ENCODE measurements at regions not wholly inside any gene's neighbourhood (a gene's known extent, or its start where the extent isn't known, plus 50 kb on each side); places are given as distances from the start of the nearest gene placed in this dataset.

- no peak for TF ChIP-seq ZFX (IDR thresholded peaks at IDR 0.05)
- TF ChIP-seq, protein P1, sequence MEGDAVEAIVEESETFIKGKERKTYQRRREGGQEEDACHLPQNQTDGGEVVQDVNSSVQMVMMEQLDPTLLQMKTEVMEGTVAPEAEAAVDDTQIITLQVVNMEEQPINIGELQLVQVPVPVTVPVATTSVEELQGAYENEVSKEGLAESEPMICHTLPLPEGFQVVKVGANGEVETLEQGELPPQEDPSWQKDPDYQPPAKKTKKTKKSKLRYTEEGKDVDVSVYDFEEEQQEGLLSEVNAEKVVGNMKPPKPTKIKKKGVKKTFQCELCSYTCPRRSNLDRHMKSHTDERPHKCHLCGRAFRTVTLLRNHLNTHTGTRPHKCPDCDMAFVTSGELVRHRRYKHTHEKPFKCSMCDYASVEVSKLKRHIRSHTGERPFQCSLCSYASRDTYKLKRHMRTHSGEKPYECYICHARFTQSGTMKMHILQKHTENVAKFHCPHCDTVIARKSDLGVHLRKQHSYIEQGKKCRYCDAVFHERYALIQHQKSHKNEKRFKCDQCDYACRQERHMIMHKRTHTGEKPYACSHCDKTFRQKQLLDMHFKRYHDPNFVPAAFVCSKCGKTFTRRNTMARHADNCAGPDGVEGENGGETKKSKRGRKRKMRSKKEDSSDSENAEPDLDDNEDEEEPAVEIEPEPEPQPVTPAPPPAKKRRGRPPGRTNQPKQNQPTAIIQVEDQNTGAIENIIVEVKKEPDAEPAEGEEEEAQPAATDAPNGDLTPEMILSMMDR (conservative IDR thresholded peaks at IDR 0.05), result no peak
- no peak overlapping the region for H3K27ac ChIP-seq
Observed at GRCh38 chr11:23127706-23128105, 267.4 kb upstream of the CCDC179 start.

GRCh38 chr11:23134627-23135026, 274.4 kb upstream of the CCDC179 start:
- no peak for TF ChIP-seq ZFX (IDR thresholded peaks at IDR 0.05)
- TF ChIP-seq, protein P1 (conservative IDR thresholded peaks at IDR 0.05), result no peak
- H3K27ac ChIP-seq, result no peak overlapping the region

- H3K27ac ChIP-seq, result no peak overlapping the region
- TF ChIP-seq ZFX (IDR thresholded peaks at IDR 0.05), result no peak
- TF ChIP-seq, protein P1 (conservative IDR thresholded peaks at IDR 0.05), result no peak
Observed at GRCh38 chr11:23138761-23139160, 278.5 kb upstream of the CCDC179 start.

GRCh38 chr11:23143022-23143421, 282.7 kb upstream of the CCDC179 start:
- TF ChIP-seq ZFX (IDR thresholded peaks at IDR 0.05), result no peak
- TF ChIP-seq, protein P1 (conservative IDR thresholded peaks at IDR 0.05), result no peak
- H3K27ac ChIP-seq, result no peak overlapping the region

GRCh38 chr11:23151819-23152218, 291.5 kb upstream of the CCDC179 start:
- no peak for TF ChIP-seq ZFX (IDR thresholded peaks at IDR 0.05)
- TF ChIP-seq, protein P1 (conservative IDR thresholded peaks at IDR 0.05), result no peak
- no peak overlapping the region for H3K27ac ChIP-seq

- TF ChIP-seq ZFX (IDR thresholded peaks at IDR 0.05), result no peak
- no peak overlapping the region for H3K27ac ChIP-seq
Observed at GRCh38 chr11:23155503-23155902, 295.2 kb upstream of the CCDC179 start.

DNA sequence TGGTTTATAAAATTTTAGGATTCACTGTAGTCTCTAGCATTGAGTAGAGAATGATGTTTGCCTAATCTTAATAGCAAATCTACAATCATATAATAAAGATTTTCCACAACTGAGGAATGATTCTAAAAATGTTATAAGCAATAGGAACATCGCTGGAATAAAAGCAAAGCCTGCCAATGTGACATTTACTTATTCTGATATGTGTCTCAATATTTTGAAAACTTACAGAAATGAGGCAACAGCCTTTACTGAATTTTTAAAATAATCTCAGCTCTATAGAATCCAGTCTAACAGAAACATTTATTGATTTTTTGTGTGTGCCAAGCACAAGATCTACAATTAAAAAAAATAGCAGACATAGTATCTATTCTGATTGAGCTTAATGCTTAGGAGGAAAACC, 303.7 kb upstream of the CCDC179 start:
- no peak for TF ChIP-seq ZFX (IDR thresholded peaks at IDR 0.05)
- TF ChIP-seq, protein P1 (conservative IDR thresholded peaks at IDR 0.05), result no peak
- H3K27ac ChIP-seq, result no peak overlapping the region

GRCh38 chr11:23166376-23166775, 306.1 kb upstream of the CCDC179 start:
- no peak overlapping the region for H3K27ac ChIP-seq
- no peak for TF ChIP-seq ZFX (IDR thresholded peaks at IDR 0.05)
- TF ChIP-seq, protein P1 (conservative IDR thresholded peaks at IDR 0.05), result no peak

Measured in C4-2B (cell line).